Immature natural killer cell (primary cell): ENCODE measurements at regions not wholly inside any gene's neighbourhood (a gene's known extent, or its start where the extent isn't known, plus 50 kb on each side); places are given as distances from the start of the nearest gene placed in this dataset.
"Not testable (repeated sequence)": the region's sequence is repeated elsewhere in the genome, so short reads cannot be mapped to it uniquely, and the experiment has no call there.

ENCODE experiments used
- DNase-seq, 3 donors: peaks; one replicate each; pipeline ENCODE4 v3.0.0; 2022; ENCODE audit warnings: mixed read lengths in 1 of 3
- H3K27ac Mint-ChIP-seq, 6 donors: one replicate each; pipeline ENCODE4 v1.8.0; 2020; ENCODE audit warnings: mixed read lengths in 6 of 6, mild to moderate bottlenecking in 5 of 6, inconsistent platforms in 4 of 6, moderate library complexity in 3 of 6
- H3K27me3 Mint-ChIP-seq, 3 donors: one replicate each; pipeline ENCODE4 v1.8.0; 2020 to 2021; ENCODE audit warnings: low read depth in 3 of 3, mild to moderate bottlenecking in 3 of 3, mixed read lengths in 3 of 3, moderate library complexity in 3 of 3, inconsistent platforms in 1 of 3
- H3K36me3 Mint-ChIP-seq, 3 donors: one replicate each; pipeline ENCODE4 v1.8.0; 2020; ENCODE audit warnings: mixed read lengths in 3 of 3, inconsistent platforms in 2 of 3, mild to moderate bottlenecking in 2 of 3
- H3K4me1 Mint-ChIP-seq, 2 donors: one replicate each; pipeline ENCODE4 v1.8.0; 2020; ENCODE audit warnings: inconsistent platforms in 2 of 2, mild to moderate bottlenecking in 2 of 2, mixed read lengths in 2 of 2, moderate library complexity in 1 of 2
- H3K4me3 Mint-ChIP-seq, 5 donors: one replicate each; pipeline ENCODE4 v1.8.0; 2020; ENCODE audit warnings: mild to moderate bottlenecking in 5 of 5, mixed read lengths in 5 of 5, inconsistent platforms in 3 of 5, moderate library complexity in 3 of 5
- H3K9me3 Mint-ChIP-seq, 6 donors: one replicate each; pipeline ENCODE4 v1.8.0; 2020; ENCODE audit warnings: mild to moderate bottlenecking in 6 of 6, mixed read lengths in 6 of 6, inconsistent platforms in 4 of 6, moderate library complexity in 3 of 6

DNA sequence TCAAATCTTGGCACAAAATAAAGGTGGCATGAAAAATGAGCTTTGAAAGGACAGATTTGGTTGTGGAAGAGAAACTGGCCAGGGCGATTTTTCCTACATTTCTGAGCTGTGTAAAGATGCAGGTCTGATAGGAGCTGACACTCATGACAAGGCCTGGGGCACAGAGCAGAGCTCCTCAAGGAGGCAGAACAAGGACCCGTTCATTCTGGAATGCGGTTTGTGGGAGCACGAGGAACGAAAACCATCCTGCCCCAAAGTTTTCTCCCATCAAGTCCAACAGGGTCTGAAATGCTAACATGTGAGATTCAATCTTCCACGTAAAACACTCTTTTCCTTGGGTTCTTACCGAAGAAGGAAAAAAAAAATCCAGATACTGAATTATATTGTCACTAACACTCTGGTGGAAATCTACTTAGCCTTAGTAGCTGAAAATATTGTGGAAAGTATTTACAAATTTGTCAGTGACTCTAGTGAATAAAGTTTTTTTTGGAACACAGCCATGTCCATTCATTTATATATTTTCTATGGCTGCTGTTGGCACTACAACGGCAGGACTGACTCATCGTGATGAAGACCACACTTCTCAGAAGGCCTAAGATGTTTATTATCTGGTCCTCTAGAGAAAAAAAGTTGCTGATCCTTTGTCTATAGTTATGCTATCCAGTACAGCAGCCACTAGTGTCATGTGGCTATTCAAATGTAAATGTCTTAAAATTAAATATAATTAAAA is 215.7 kb downstream of the BAMBI start:
- Mint-ChIP-seq H3K36me3 (no peaks in the 10 kb centered on the region), H3K27ac (no peak overlapping the region), H3K9me3 (no peaks in the 10 kb centered on the region), H3K4me1 (no peaks in the 10 kb centered on the region), H3K27me3 (peaks cover 0 to 2% (median 2%) of the 10 kb centered on the region in 3 donors), H3K4me3 (no peak overlapping the region)
- DNase-seq = no peak

DNA sequence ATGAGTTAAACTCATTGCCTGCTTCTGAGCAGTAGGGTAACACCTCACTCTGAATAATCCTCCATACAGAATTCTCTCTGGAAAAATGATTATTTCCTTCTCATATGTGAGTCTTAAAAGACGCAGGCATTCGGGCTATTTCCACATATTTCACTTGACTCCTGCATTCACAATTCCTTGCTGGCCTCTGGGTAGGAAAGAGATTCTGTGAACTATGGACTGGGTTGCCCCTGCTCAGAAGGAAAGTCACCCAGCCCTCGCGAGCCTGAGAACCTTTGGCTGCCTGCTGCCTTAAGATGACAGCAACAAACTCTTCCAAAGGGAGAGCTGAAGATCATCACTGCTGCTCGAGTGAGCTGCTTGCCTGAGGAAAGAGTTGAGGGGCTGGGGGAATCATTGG is 216.8 kb downstream of the BAMBI start:
- Mint-ChIP-seq H3K27ac (no peak overlapping the region), H3K4me1 (no peaks in the 10 kb centered on the region), H3K27me3 (peaks cover 0 to 2% (median 2%) of the 10 kb centered on the region in 3 donors), H3K9me3 (no peaks in the 10 kb centered on the region), H3K4me3 (no peak overlapping the region), H3K36me3 (no peaks in the 10 kb centered on the region)
- DNase-seq = no peak

DNA sequence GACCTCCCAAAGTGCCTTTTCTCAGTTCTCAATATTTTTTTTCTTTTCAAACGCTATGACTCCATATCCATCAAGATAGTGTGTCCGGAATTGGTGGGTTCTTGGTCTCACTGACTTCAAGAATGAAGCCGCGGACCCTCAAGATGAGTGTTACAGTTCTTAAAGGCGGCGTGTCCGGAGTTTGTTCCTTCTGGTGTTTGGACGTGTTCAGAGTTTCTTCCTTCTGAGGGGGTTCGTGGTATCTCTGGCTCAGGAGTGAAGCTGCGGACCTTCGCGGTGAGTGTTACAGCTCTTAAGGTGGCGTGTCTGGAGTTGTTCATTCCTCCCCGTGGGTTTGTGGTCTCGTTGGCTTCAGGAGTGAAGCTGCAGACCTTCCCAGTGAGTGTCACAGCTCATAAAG is 218.3 kb downstream of the BAMBI start:
- not testable (repeated sequence) for H3K4me1 Mint-ChIP-seq, H3K27ac Mint-ChIP-seq, H3K36me3 Mint-ChIP-seq, H3K4me3 Mint-ChIP-seq, DNase-seq, H3K27me3 Mint-ChIP-seq, H3K9me3 Mint-ChIP-seq

DNA sequence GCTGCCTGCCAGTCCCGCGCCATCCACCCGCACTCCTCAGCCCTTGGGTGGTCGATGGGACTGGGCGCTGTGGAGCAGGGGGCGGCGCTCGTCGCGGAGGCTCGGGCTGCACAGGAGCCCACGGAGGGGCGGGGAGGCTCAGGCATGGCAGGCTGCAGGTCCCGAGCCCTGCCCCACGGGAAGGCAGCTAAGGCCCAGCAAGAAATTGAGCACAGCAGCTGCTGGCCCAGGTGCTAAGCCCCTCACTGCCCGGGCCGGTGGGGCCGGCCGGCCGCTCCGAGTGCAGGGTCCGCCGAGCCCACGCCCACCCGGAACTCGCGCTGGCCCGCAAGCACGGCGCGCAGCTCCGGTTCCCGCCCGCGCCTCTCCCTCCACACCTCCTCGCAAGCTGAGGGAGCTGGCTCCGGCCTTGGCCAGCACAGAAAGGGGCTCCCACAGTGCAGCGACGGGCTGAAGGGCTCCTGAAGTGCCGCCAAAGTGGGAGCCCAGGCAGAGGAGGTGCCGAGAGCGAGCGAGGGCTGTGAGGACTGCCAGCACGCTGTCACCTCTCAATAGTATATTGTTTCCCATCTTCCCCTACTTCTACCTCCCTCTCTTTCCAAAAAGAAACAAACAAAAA is 219.6 kb downstream of the BAMBI start:
- H3K27me3 Mint-ChIP-seq, H3K4me3 Mint-ChIP-seq, H3K4me1 Mint-ChIP-seq, DNase-seq, H3K9me3 Mint-ChIP-seq, H3K36me3 Mint-ChIP-seq, H3K27ac Mint-ChIP-seq: not testable (repeated sequence)

DNA sequence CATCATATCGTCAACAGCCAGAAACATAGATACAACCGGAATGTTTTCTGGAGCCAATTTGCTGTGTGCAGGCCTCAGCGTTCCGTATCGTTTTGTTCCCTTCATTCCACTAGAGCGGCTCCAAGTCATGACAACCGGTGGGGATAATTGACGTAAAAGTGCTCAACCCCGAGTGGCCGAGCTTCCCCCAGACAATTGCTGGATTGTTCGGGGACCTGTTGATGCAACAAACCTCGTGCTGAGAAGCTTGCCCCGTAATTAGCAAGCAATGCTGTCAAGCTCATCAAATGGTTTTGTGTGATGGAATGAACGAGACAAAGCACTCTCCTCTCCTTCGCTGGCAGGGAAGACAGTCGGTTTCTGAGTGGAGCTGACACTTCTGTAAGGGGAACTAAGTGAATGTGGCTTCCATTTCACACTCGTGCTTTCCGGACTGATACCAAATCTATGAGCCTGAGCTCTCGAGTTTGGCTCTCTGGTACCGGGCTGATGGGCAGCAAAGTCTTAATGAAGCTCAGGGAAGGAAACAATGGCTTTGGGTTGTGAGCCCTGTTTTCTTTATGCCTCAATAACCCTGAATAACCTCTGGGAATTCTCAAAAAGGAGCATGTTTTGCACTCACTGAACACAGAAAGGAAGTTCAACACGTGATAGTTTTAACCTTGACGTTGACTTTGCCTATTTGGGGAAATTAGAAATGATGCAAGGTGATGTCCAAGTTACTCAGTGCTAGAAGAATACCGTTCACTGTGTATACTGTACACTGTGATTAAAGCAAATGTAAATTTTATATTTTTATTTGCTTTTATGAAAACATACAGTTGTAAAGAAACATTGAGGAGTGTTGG is 220.5 kb downstream of the BAMBI start:
- H3K4me1 Mint-ChIP-seq = no peaks in the 10 kb centered on the region
- H3K4me3 Mint-ChIP-seq = no peak overlapping the region
- H3K27ac Mint-ChIP-seq = no peak overlapping the region

DNA sequence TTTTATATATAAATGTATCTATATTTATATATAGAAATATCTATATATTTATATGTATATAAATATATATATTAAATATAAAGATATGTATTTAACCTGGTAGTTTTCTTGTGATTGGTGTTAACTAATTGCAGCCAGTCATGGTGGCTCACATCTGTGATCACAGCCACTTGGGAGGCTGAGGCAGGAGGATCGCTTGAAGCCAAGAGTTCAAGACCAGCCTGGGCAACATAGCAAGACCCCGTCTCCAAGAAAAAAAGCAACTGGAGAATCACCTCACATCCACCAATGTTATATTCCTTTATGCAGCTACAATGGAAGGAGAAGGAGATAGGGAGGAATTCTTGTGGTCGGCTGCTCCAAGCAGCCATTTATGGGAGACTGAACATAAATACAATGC is 224.9 kb downstream of the BAMBI start:
- H3K36me3 Mint-ChIP-seq = no peaks in the 10 kb centered on the region
- no peak overlapping the region for H3K4me3 Mint-ChIP-seq
- H3K27ac Mint-ChIP-seq = no peak overlapping the region
- DNase-seq = no peak
- H3K9me3 Mint-ChIP-seq = no peaks in the 10 kb centered on the region
- H3K27me3 Mint-ChIP-seq = peaks cover 0 to 6% (median 4%) of the 10 kb centered on the region in 3 donors
- H3K4me1 Mint-ChIP-seq = no peaks in the 10 kb centered on the region

More for the DNA sequence above, 220.5 kb downstream of the BAMBI start:
- DNase-seq = no peak
- Mint-ChIP-seq H3K9me3 (no peaks in the 10 kb centered on the region), H3K27me3 (peaks cover 0 to 6% (median 0%) of the 10 kb centered on the region in 3 donors), H3K36me3 (no peaks in the 10 kb centered on the region)

DNA sequence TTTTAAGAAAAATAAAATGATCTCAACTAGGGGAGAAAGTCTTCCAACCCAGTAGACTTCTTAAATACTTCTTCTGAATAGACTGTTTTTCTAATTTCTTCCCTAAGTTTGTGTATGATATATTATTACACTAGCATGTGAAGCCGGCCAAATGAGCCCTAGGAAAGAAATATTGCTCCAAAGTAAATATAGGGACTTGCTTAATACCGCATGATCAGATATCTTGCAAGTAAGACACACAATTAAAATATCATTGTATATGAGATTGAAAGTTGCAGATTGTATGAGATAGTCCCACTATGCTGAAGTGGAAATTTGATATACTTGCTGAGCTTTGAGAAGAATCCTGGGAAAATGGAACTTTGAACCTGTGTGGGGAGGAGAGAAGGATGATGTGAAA is 225.7 kb downstream of the BAMBI start:
- no peaks in the 10 kb centered on the region for H3K9me3 Mint-ChIP-seq
- no peaks in the 10 kb centered on the region for H3K4me1 Mint-ChIP-seq
- no peak overlapping the region for H3K27ac Mint-ChIP-seq
- no peak overlapping the region for H3K4me3 Mint-ChIP-seq
- DNase-seq = no peak
- H3K27me3 Mint-ChIP-seq = peaks cover 0 to 6% (median 4%) of the 10 kb centered on the region in 3 donors
- H3K36me3 Mint-ChIP-seq = no peaks in the 10 kb centered on the region

DNA sequence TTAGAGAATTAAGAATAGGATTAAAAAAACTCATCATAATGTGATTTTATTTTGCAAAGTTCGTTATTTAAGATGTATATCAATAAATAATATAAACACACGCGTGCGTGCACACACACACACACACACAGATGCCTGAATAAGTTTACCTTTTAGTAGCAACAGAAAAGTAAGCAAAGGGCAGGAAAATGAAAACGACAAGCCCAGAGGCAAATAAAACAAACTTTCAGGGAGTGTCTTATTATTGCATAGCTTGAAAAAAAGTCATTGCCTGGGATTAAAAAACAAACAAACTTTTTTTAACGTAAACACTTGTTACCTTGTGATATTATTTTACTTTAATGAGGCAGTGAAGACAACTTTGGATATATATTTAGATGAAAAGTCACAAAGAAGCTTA is 226.4 kb downstream of the BAMBI start:
- Mint-ChIP-seq H3K36me3 (no peaks in the 10 kb centered on the region), H3K27ac (no peak overlapping the region), H3K4me1 (no peaks in the 10 kb centered on the region), H3K9me3 (no peaks in the 10 kb centered on the region), H3K27me3 (peaks cover 0 to 6% (median 4%) of the 10 kb centered on the region in 3 donors), H3K4me3 (no peak overlapping the region)
- DNase-seq = no peak

DNA sequence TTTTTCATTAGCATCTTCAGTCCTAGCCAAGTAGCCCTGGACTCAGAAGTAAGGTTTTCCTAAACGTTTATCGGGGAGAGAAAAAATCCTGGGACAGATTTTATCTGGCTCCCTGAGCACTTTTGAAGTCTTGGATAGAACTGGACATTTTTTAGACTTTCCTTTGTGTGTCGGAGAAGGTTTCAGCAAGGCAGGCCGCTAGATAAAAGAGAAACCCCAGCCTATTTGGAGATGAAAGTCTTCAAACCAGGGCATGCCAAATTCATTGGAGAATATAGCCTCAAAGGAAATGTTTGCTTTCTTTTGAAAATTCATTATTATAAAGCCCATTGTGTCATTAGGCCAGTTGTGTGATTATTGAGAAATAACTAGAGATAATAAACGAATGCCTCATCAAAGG is 228.1 kb downstream of the BAMBI start:
- no peaks in the 10 kb centered on the region for H3K36me3 Mint-ChIP-seq
- no peak for DNase-seq
- no peak overlapping the region for H3K4me3 Mint-ChIP-seq
- peaks cover 0 to 5% (median 4%) of the 10 kb centered on the region in 3 donors for H3K27me3 Mint-ChIP-seq
- no peaks in the 10 kb centered on the region for H3K4me1 Mint-ChIP-seq
- no peak overlapping the region for H3K27ac Mint-ChIP-seq
- H3K9me3 Mint-ChIP-seq = no peaks in the 10 kb centered on the region

DNA sequence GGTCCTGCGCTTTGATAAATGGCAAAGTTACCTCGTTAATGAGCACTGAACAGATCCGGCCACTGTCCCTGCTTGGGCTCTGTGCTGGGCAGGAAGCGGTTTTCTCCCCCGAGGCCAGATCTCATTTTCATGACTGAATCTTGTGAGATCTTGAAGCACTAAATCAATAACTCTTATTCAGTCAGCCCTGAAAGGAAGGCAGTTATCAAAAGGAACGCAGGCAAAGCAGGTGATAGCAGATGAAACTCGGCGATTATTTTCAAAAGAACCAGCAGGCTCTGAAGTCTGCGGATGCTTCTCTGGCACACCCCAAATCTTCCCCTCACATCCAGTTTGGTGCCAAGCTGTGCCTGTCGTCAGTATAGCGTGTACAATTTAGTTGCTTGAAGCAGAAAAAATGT is 228.7 kb downstream of the BAMBI start:
- H3K27me3 Mint-ChIP-seq = peaks cover 0 to 4% (median 1%) of the 10 kb centered on the region in 3 donors
- no peak overlapping the region for H3K4me3 Mint-ChIP-seq
- H3K9me3 Mint-ChIP-seq = no peaks in the 10 kb centered on the region
- DNase-seq = no peak
- H3K36me3 Mint-ChIP-seq = no peaks in the 10 kb centered on the region
- no peak overlapping the region for H3K27ac Mint-ChIP-seq
- no peaks in the 10 kb centered on the region for H3K4me1 Mint-ChIP-seq

DNA sequence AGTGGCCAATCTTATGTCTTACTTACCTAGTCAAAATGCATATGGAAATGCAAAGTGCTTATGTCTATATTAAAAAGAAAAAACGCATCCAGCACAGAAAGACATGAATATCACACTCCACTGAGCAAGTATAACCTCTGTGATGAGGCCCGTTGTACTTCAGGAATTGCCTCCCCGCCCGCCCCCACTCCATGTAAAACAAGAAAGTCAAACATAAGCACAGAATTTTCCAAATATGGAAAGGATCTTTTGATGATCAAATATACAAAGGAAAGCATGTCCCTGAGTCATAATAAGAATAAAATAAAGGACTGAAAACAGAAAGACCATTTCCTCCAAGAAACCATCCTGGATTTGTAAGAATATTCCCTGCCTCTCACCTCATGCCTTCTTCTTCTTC is 229.1 kb downstream of the BAMBI start:
- no peak overlapping the region for H3K27ac Mint-ChIP-seq
- DNase-seq = no peak
- peaks cover 0 to 4% (median 0%) of the 10 kb centered on the region in 3 donors for H3K27me3 Mint-ChIP-seq
- H3K36me3 Mint-ChIP-seq = no peaks in the 10 kb centered on the region
- no peak overlapping the region for H3K4me3 Mint-ChIP-seq
- H3K4me1 Mint-ChIP-seq = no peaks in the 10 kb centered on the region
- H3K9me3 Mint-ChIP-seq = no peaks in the 10 kb centered on the region

DNA sequence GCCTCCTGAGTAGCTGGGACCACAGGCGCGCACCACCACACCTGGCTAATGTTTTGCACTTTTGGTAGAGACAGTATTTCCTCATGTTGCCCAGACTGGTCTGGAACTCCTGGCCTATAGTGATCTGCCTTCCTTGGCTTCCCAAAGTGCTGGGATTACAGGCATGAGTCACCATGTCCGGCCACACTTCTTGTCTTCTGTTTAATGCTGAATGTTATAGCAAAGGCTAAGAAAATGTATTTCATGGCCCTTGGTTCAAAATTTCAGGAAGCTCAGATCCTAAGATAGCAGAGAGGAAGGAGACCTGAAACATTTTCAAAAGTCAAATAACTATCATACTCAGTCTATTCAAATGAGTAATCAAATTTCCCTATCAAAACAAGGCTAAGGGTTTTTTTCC is 229.6 kb downstream of the BAMBI start:
- Mint-ChIP-seq H3K36me3 (no peaks in the 10 kb centered on the region), H3K4me1 (no peaks in the 10 kb centered on the region), H3K4me3 (no peak overlapping the region), H3K27me3 (peaks cover 0 to 4% (median 1%) of the 10 kb centered on the region in 3 donors), H3K9me3 (no peaks in the 10 kb centered on the region), H3K27ac (no peak overlapping the region)
- DNase-seq = no peak

DNA sequence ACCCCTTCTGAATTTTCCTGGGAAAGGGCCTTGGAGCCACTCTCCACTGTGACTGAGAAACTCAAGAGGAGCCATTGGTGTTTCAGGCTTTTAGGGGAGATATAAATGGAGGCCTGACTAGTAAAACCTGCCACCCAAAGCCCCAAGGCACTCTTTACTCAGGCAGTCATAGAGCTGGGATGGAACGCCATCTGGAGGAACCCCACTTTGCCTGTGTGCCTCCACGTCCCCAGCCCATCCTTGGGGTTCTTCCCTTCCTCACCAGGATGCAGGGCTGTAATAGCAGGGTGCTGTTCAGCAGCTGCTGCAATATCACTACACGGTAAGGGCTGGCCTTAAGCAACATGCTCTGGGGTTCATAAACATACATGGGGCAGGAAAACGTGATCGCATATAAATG is 232.6 kb downstream of the BAMBI start:
- no peak for DNase-seq
- no peak overlapping the region for H3K4me3 Mint-ChIP-seq
- no peaks in the 10 kb centered on the region for H3K4me1 Mint-ChIP-seq
- no peaks in the 10 kb centered on the region for H3K36me3 Mint-ChIP-seq
- peaks cover 0 to 4% (median 2%) of the 10 kb centered on the region in 3 donors for H3K27me3 Mint-ChIP-seq
- no peak overlapping the region for H3K27ac Mint-ChIP-seq
- H3K9me3 Mint-ChIP-seq = no peaks in the 10 kb centered on the region

DNA sequence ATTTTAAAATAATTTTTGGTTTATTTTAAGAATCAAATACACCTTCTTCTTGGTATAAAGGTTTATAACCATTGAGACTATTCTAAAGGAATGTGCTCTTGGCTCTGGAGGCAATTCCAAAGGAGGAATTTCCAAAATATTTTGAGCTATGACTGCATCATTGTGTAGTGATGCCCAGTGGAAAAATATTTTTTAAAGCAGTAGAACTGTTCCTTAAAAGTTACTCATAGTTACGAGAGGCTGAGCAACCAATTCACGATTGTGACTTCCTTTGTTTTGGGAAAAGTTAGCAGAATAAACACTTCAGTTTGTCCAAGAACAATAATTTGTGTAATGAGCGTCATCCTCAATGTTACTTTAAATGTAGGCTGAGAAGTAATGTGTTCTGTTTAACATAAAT is 233.6 kb downstream of the BAMBI start:
- H3K27me3 Mint-ChIP-seq = peaks cover 0 to 4% (median 2%) of the 10 kb centered on the region in 3 donors

More for the DNA sequence above, 233.6 kb downstream of the BAMBI start:
- DNase-seq = no peak
- Mint-ChIP-seq H3K36me3 (no peaks in the 10 kb centered on the region), H3K4me3 (no peak overlapping the region), H3K9me3 (no peaks in the 10 kb centered on the region), H3K27ac (no peak overlapping the region), H3K4me1 (no peaks in the 10 kb centered on the region)
